ENCODE measurements at regions not wholly inside any gene's neighbourhood (a gene's known extent, or its start where the extent isn't known, plus 50 kb on each side); places are given as distances from the start of the nearest gene placed in this dataset.

DNA sequence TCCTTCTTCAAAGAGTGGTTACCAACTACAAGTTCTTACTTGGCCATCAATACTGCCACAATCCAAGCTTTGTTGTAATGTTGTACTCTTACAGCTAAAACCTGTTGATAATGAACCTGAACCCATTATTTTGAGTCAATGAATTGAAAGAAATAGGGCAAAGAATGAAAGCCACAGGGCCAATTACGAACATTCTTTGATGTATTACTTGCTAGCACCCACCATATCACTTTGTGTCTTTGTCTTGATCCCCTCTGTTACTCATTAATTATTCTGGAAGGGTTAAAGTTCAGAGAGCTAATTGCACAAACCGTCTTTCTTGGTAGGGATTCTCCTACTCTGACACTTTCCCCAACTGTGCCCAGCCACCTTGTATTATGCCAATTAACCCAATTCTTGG, 53.2 kb upstream of the TFEC start:
- DNase-seq = no peak

DNA sequence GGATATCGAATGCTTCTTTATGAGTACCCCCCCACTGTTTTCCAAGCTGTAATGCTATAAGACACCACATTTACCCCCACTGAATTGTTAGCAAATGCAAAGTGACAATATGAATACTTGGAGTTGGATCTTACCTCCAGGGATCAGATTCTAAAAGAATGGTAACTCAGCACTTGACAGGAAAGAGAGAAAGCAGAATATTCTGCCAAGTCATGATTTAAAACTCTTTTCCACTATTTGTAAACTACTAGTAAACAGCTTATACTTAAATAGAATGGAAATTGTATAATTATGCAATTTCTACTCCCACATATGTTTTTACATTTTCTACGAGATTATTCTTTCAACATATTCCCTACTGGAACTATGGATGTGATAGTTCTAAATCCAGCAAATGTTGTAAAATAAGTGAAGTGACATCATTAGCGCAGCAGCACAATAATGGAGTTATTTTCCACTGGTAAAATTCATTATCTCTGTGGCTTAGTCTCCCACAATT, 56.0 kb upstream of the TFEC start:
- no peak for DNase-seq

GRCh38 chr7:116087291-116087690, 56.7 kb upstream of the TFEC start:
- DNase-seq = no peak

GRCh38 chr7:116087984-116088383, 57.4 kb upstream of the TFEC start:
- no peak for DNase-seq

DNA sequence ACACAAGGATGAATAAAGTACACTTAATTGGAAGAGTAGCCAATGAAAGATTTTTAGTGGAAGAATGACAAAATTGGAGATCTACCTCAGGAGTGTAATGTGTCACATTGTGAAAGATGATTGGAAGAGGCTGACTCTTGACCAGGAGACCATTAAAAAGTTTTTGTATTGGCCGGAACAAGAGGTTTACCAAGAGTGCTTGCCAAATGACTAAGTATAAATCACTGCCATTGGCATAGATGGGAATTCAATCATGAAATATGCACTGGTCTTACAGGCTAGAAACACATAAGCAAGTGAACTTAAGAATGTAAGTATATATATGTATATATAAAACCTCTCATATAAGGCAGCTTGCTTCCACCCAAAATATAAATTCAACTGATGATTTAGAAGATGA, 58.7 kb upstream of the TFEC start:
- no peak for DNase-seq

DNA sequence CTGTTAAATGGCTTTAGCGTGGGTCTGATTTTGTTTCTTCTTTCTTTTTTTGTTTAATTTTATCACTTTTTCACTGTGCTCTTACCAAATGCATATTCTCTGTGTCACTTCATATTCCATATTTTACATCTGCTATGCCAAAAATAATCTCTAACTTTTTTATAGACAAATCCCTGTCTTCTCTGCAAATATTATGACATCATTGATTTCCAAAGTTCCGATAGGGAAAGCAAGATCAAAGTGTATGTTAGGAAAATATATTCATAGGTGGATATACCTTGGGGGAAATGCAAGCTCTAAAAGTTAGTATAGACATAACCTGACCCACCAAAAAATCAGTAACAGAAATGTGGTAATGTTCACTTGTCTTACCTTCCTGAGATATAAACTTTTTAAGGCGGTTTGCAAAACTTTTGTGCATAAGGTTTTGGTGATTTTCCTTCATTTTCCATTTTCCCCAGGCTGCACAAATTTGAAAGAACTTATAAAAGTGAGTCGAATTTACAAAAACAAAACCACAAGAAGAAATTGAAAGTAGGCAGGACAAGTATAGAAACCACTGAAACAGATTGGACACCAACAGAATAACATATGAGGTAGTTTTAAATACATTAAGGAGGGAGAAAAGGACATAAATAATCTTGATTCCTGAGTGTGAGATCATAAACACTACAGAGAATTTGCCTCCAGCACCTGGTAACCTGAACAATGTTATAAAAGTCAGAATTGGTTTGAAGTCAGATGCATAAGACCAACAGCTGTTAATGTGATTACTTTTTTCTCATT, 63.1 kb upstream of the TFEC start:
- DNase-seq = no peak

GRCh38 chr7:116095396-116095795, 64.8 kb upstream of the TFEC start:
- DNase-seq = no peak

GRCh38 chr7:116097365-116098009, 66.9 kb upstream of the TFEC start:
- no peak for DNase-seq

GRCh38 chr7:116098175-116098574, 67.6 kb upstream of the TFEC start:
- no peak for DNase-seq

GRCh38 chr7:116100626-116101025, 70.1 kb upstream of the TFEC start:
- DNase-seq = no peak

DNA sequence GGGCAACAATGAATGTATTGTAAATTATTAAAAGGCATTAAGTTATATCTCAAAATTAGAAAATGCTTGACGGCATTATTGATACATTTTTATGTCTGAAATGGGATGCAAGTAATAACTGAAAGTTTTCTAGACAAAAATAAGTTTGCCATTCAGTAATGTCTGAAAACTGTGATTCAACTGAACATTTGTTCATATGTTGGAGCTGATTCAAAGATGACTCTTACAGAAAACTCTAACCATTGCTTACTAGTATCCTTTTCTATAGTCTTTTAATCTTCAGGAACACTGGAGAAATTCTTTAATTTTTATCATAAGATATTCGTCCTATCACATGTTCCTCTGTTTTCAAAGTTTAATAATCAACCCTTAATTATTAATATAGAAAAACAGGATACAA, 71.1 kb upstream of the TFEC start:
- no peak for DNase-seq

- no peak for DNase-seq
Observed at GRCh38 chr7:116111475-116111874, 80.9 kb upstream of the TFEC start.

- DNase-seq = no peak
Observed at GRCh38 chr7:116113310-116113709, 82.7 kb upstream of the TFEC start.

DNA sequence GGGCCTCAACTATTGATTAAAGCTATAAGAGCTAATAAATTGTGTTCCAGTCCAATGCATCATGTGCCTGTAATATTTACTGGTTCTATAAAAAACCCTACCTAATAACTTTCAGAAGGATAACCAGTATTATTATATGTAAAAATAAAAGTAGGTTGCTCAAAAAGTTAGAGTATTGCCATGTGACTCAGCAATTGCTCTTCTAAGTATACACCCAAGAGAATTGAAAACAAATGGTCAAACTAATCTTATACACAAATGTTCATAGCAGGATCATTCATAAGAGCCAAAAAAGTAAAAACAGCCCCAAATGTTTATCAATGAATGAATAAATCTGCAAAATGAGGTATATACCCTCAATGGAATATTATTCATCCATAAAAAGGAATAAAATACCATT, 89.5 kb upstream of the TES start:
- no peak for DNase-seq

GRCh38 chr7:116122972-116123595, 87.3 kb upstream of the TES start:
- DNase-seq = peak; percentile 26

DNA sequence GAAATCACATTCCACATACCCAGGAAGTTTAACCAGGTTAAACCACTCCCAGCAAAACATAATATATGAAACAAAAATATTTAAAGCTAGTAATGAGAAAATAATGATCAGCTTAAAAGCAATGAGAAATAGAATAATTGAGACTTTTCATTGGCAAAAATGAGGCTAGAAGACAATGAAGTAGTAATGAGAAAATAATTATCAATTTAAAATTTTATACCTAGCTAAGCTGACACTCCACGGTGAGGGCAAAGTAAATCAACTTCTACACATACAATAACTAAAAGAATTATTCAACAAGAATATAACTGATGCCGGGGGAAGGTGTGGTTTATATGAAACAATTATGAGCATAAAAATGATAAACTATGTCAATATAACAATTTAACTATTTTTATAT, 82.2 kb upstream of the TES start:
- DNase-seq = no peak

- DNase-seq = no peak
Observed at GRCh38 chr7:116135306-116135705, 75.0 kb upstream of the TES start.

- DNase-seq = peak; percentile 65
Observed at GRCh38 chr7:116138202-116138801, 72.0 kb upstream of the TES start.

DNA sequence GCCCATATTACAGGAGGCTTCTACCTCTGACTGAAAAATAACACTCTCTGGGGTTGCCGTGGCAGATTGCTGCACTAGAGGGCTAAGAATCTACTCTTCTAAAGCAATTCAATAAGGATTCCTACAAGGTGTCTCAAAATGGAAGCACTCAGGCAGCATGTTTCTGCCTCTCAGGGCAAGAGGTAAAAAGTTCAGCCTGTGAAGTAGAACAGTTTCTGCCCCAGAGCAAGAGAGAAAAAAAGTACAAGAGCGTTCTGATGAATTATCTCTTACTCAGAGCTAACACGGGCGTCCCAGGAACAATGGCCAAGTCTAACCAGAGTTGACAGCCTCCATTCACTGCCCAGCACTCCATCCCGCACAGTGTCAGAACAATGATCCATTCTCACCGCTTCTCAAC, 71.3 kb upstream of the TES start:
- no peak for DNase-seq

- DNase-seq = no peak
Observed at GRCh38 chr7:116139807-116140206, 70.5 kb upstream of the TES start.

DNA sequence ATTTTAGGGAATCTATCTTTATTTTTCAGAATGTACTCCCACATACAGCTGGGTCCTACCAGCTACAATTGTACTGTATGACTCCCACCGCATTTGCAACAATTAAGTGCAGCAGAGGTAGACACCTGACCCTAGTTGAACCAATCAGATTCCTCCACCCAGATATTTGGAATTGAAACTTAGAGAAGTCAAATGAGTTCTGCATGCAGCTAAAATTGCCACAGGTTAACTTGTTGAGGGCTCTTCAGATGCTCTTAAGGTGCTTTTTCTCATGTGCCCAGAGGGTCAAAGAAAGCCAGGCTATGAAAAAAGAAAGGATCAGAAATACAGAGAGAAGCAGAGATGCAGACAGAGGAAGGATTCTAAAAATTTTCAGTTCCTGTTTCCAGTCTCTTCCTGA, 68.0 kb upstream of the TES start:
- DNase-seq = no peak

DNA sequence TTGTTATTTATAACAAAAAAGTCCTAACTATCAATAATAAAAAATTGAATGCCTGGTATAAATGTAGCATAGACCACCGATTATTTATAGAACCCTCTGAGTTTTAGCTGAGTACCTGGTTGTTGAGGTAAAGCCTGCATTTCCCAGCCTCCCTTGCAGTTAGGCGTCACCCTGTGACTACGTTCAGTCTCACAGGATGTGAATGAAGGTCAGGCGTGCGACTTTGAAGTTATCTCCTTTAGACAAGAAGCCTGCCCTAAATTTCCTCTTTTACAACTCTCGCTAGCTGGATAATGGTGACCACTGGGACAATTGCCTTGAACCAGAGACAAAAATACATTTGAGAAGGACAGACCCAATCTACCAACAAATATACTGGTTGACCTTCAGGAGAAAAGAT, 67.5 kb upstream of the TES start:
- no peak for DNase-seq

- no peak for DNase-seq
Observed at GRCh38 chr7:116145245-116145852, 65.0 kb upstream of the TES start.

Data from NCI-H82 (cell line).